ENCODE measurements at regions not wholly inside any gene's neighbourhood (a gene's known extent, or its start where the extent isn't known, plus 50 kb on each side); places are given as distances from the start of the nearest gene placed in this dataset.

GRCh38 chrX:42946544-42947194 is 168.7 kb upstream of the PPP1R2C start:
- DNase-seq (ENCODE audit: low spot score) = no peak

- DNase-seq (ENCODE audit: low spot score) = no peak
Measured at GRCh38 chrX:42948723-42949657, 171.0 kb upstream of the PPP1R2C start.

GRCh38 chrX:42951747-42952146 is 173.8 kb upstream of the PPP1R2C start:
- no peak for DNase-seq (ENCODE audit: low spot score)

- no peak for DNase-seq (ENCODE audit: low spot score)
Measured at GRCh38 chrX:42952621-42953020, 174.7 kb upstream of the PPP1R2C start.

GRCh38 chrX:42954880-42955279 is 176.9 kb upstream of the PPP1R2C start:
- DNase-seq (ENCODE audit: low spot score) = no peak

GRCh38 chrX:42955349-42955748 is 177.4 kb upstream of the PPP1R2C start:
- no peak for DNase-seq (ENCODE audit: low spot score)

- no peak for DNase-seq (ENCODE audit: low spot score)
Measured at GRCh38 chrX:42967681-42968300, 189.8 kb upstream of the PPP1R2C start.

GRCh38 chrX:42973321-42973720 is 195.4 kb upstream of the PPP1R2C start:
- DNase-seq (ENCODE audit: low spot score) = no peak

- no peak for DNase-seq (ENCODE audit: low spot score)
Measured at GRCh38 chrX:42975906-42976305, 197.9 kb upstream of the PPP1R2C start.

GRCh38 chrX:42976746-42977366 is 198.9 kb upstream of the PPP1R2C start:
- no peak for DNase-seq (ENCODE audit: low spot score)

GRCh38 chrX:42978655-42979379 is 200.9 kb upstream of the PPP1R2C start:
- no peak for DNase-seq (ENCODE audit: low spot score)

- no peak for DNase-seq (ENCODE audit: low spot score)
Measured at GRCh38 chrX:42988700-42989099, 210.7 kb upstream of the PPP1R2C start.

GRCh38 chrX:42992199-42992943 is 214.4 kb upstream of the PPP1R2C start:
- DNase-seq (ENCODE audit: low spot score) = peak; percentile 30

- DNase-seq (ENCODE audit: low spot score) = no peak
Measured at GRCh38 chrX:42996861-42997260, 218.9 kb upstream of the PPP1R2C start.

- DNase-seq (ENCODE audit: low spot score) = no peak
Measured at GRCh38 chrX:43000121-43000520, 222.2 kb upstream of the PPP1R2C start.

- DNase-seq (ENCODE audit: low spot score) = no peak
Measured at GRCh38 chrX:43002526-43003203, 224.7 kb upstream of the PPP1R2C start.

GRCh38 chrX:43003204-43003565 is 225.2 kb upstream of the PPP1R2C start:
- no peak for DNase-seq (ENCODE audit: low spot score)

GRCh38 chrX:43003939-43004338 is 226.0 kb upstream of the PPP1R2C start:
- DNase-seq (ENCODE audit: low spot score) = no peak

GRCh38 chrX:43005561-43005960 is 227.6 kb upstream of the PPP1R2C start:
- DNase-seq (ENCODE audit: low spot score) = no peak

- DNase-seq (ENCODE audit: low spot score) = no peak
Measured at GRCh38 chrX:43008356-43008755, 230.4 kb upstream of the PPP1R2C start.

GRCh38 chrX:43016021-43016420 is 238.1 kb upstream of the PPP1R2C start:
- no peak for DNase-seq (ENCODE audit: low spot score)

Data from SW480 (cell line).